ENCODE measurements at regions not wholly inside any gene's neighbourhood (a gene's known extent, or its start where the extent isn't known, plus 50 kb on each side); places are given as distances from the start of the nearest gene placed in this dataset.

- Histone ChIP-seq H2AFZ (no peak overlapping the region), H3F3A (ENCODE audit: insufficient read depth) (no peaks in the 10 kb centered on the region), H3K9ac (no peak overlapping the region), H4K20me1 (ENCODE audit: insufficient read depth) (no peaks in the 10 kb centered on the region), H3K27me3 (replicated peaks; ENCODE audit: insufficient read depth) (no peaks in the 10 kb centered on the region; the same call in 1 of the 2 replicates), H3K27ac (no peak overlapping the region), H3K36me3 (ENCODE audit: low read depth) (no peaks in the 10 kb centered on the region), H3K79me2 (ENCODE audit: insufficient read depth) (no peaks in the 10 kb centered on the region), H3K4me2 (ENCODE audit: unreplicated experiment) (no peak overlapping the region), H3K4me1 (ENCODE audit: insufficient read depth) (no peaks in the 10 kb centered on the region), H3K9me3 (ENCODE audit: low read depth) (no peaks in the 10 kb centered on the region), H3K4me3 (no peak overlapping the region), H3K9me2 (ENCODE audit: insufficient read depth) (no peaks in the 10 kb centered on the region)
- TF ChIP-seq EZH2phosphoT487 (IDR thresholded peaks at IDR 0.05; ENCODE audit: insufficient read depth, low read depth): no peak
- no peak for TF ChIP-seq EZH2 (IDR thresholded peaks at IDR 0.05; ENCODE audit: insufficient read depth, poor library complexity, severe bottlenecking)
- in situ Hi-C loops (cut with MboI): no loop called here
- 87 to 96% methylated on average over 3 of the region's 3 CpGs for WGBS, 2 experiments (ENCODE audit: low coverage in 1 of 2, low lambda C conversion rate in 2 of 2, missing lambda C conversion rate in 2 of 2)
- no peak for DNase-seq
These were observed 182.9 kb upstream of the ID2 start for GRCh38 chr2:8498994-8499393.

DNA sequence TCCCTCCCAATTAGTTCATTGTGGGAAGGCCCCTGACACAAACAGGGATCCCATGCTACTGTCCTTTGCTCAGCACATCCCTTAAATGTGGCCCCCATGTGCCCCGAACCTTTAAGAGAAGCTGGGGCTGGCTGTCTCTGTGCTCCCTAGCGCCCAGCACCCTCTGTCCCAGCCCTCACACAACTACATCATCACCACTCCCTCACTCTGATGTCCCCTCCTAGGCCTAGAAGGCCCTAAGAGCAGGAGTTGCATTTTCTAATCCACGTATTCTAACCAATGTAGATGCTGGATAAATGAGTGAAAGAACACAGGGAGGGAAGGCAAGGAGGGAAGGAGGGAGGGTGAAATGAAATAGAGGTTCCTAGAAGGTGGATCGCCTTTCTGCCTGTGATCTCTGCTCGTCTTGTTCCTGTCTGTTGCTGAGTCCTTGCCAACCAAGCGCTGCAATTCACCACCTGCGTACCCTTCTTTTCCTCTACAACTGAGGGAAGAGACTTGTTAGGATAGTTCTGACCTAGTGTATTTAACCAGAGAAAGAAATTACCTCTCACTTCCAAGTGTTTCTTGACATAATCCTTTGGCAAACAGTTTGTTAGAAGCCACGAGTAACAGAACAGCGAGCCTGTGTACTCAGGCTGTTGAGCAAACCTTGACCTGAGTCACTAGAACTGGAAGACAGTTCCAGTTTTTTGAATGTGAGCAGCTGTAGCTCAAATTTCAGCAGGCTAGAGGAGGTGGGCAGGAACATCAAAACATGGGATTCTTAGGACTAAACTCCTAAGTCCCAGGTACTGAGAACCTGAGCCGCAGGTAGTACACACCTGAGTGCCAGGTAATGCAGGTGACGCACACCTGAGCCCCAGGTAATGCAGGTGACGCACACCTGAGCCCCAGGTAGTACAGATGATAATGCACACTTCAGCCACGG, 181.5 kb upstream of the ID2 start:
- no peaks in the 10 kb centered on the region for H3K9me3 ChIP-seq (ENCODE audit: low read depth)
- no peaks in the 10 kb centered on the region for H3K36me3 ChIP-seq (ENCODE audit: low read depth)
- H3K27ac ChIP-seq: no peak overlapping the region
- H3K4me1 ChIP-seq (ENCODE audit: insufficient read depth): no peaks in the 10 kb centered on the region
- H3K4me3 ChIP-seq: no peak overlapping the region
- no peak for TF ChIP-seq EZH2 (IDR thresholded peaks at IDR 0.05; ENCODE audit: insufficient read depth, poor library complexity, severe bottlenecking)
- TF ChIP-seq EZH2phosphoT487 (IDR thresholded peaks at IDR 0.05; ENCODE audit: insufficient read depth, low read depth): no peak
- H3K79me2 ChIP-seq (ENCODE audit: insufficient read depth): no peaks in the 10 kb centered on the region
- no peaks in the 10 kb centered on the region; the same call in 1 of the 2 replicates for H3K27me3 ChIP-seq (replicated peaks; ENCODE audit: insufficient read depth)
- no peak overlapping the region for H2AFZ ChIP-seq
- in situ Hi-C loops (cut with MboI): no loop called here
- H3K4me2 ChIP-seq (ENCODE audit: unreplicated experiment): no peak overlapping the region
- H4K20me1 ChIP-seq (ENCODE audit: insufficient read depth): no peaks in the 10 kb centered on the region
- no peaks in the 10 kb centered on the region for H3K9me2 ChIP-seq (ENCODE audit: insufficient read depth)
- no peaks in the 10 kb centered on the region for H3F3A ChIP-seq (ENCODE audit: insufficient read depth)
- DNase-seq: peak; percentile 60
- no peak overlapping the region for H3K9ac ChIP-seq
- 70 to 76% methylated on average over 13 of the region's 13 CpGs for WGBS, 2 experiments (ENCODE audit: low coverage in 1 of 2, low lambda C conversion rate in 2 of 2, missing lambda C conversion rate in 2 of 2)

GRCh38 chr2:8501061-8501720, 180.7 kb upstream of the ID2 start:
- Histone ChIP-seq H3K27me3 (replicated peaks; ENCODE audit: insufficient read depth) (no peaks in the 10 kb centered on the region; the same call in 1 of the 2 replicates), H3K36me3 (ENCODE audit: low read depth) (no peaks in the 10 kb centered on the region), H3K9ac (no peak overlapping the region), H3K4me3 (no peak overlapping the region), H3K9me2 (ENCODE audit: insufficient read depth) (no peaks in the 10 kb centered on the region), H3K27ac (no peak overlapping the region), H3K79me2 (ENCODE audit: insufficient read depth) (no peaks in the 10 kb centered on the region), H3K4me1 (ENCODE audit: insufficient read depth) (no peaks in the 10 kb centered on the region), H2AFZ (no peak overlapping the region), H3F3A (ENCODE audit: insufficient read depth) (no peaks in the 10 kb centered on the region), H4K20me1 (ENCODE audit: insufficient read depth) (no peaks in the 10 kb centered on the region), H3K4me2 (ENCODE audit: unreplicated experiment) (no peak overlapping the region), H3K9me3 (ENCODE audit: low read depth) (no peaks in the 10 kb centered on the region)
- no peak for TF ChIP-seq EZH2 (IDR thresholded peaks at IDR 0.05; ENCODE audit: insufficient read depth, poor library complexity, severe bottlenecking)
- no peak for TF ChIP-seq EZH2phosphoT487 (IDR thresholded peaks at IDR 0.05; ENCODE audit: insufficient read depth, low read depth)
- WGBS, 2 experiments (ENCODE audit: low coverage in 1 of 2, low lambda C conversion rate in 2 of 2, missing lambda C conversion rate in 2 of 2): 77 to 81% methylated on average over 7 of the region's 7 CpGs
- no peak for DNase-seq
- in situ Hi-C loops (cut with MboI): no loop called here

- no peaks in the 10 kb centered on the region for H3K36me3 ChIP-seq (ENCODE audit: low read depth)
- H3K9me3 ChIP-seq (ENCODE audit: low read depth): no peaks in the 10 kb centered on the region
- no peak overlapping the region for H3K4me3 ChIP-seq
- no peak overlapping the region for H2AFZ ChIP-seq
- WGBS, 2 experiments (ENCODE audit: low coverage in 1 of 2, low lambda C conversion rate in 2 of 2, missing lambda C conversion rate in 2 of 2): 67% methylated on average over 6 of the region's 6 CpGs
- no peaks in the 10 kb centered on the region for H3K9me2 ChIP-seq (ENCODE audit: insufficient read depth)
- H3K4me1 ChIP-seq (ENCODE audit: insufficient read depth): no peaks in the 10 kb centered on the region
- no peaks in the 10 kb centered on the region for H3K79me2 ChIP-seq (ENCODE audit: insufficient read depth)
- no peak for DNase-seq
- H4K20me1 ChIP-seq (ENCODE audit: insufficient read depth): no peaks in the 10 kb centered on the region
- in situ Hi-C loops (cut with MboI): no loop called here
- no peaks in the 10 kb centered on the region for H3F3A ChIP-seq (ENCODE audit: insufficient read depth)
- H3K4me2 ChIP-seq (ENCODE audit: unreplicated experiment): no peak overlapping the region
- H3K27me3 ChIP-seq (replicated peaks; ENCODE audit: insufficient read depth): no peaks in the 10 kb centered on the region; the same call in 1 of the 2 replicates
- H3K9ac ChIP-seq: no peak overlapping the region
- no peak overlapping the region for H3K27ac ChIP-seq
- TF ChIP-seq EZH2 (IDR thresholded peaks at IDR 0.05; ENCODE audit: insufficient read depth, poor library complexity, severe bottlenecking) (no peak), EZH2phosphoT487 (IDR thresholded peaks at IDR 0.05; ENCODE audit: insufficient read depth, low read depth) (no peak)
These were observed 179.5 kb upstream of the ID2 start for GRCh38 chr2:8502316-8502715.

Data from GM23248 (cell line).